Inflammatory macrophage treated with lipopolysaccharide for 1 hour (primary cell): ENCODE measurements at regions not wholly inside any gene's neighbourhood (a gene's known extent, or its start where the extent isn't known, plus 50 kb on each side); places are given as distances from the start of the nearest gene placed in this dataset.

Experiments used
- DNase-seq, 2 donors: peaks; one replicate each; pipeline ENCODE4 v3.0.0-alpha.2; 2020 to 2022

DNA sequence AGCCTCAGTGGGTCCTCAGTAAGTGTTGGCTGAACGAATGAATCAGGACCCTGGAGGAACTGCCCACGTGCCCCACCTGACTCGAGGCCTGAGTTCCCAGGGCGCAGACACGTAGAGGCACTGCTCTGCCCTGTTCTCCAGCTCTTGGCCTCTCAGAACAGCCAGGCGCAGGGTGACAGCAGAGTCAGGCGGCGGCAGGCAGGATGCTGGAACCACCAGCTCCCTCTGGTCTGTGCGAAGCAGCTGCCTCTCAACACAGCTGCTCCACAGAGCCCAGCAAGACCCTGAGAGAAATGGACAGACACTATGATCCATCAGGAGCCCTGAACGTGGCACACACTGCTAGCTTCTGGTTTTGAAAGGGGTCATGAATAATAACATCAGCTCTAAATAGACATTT is 53.1 kb upstream of the BCO1 start:
- no peak for DNase-seq

DNA sequence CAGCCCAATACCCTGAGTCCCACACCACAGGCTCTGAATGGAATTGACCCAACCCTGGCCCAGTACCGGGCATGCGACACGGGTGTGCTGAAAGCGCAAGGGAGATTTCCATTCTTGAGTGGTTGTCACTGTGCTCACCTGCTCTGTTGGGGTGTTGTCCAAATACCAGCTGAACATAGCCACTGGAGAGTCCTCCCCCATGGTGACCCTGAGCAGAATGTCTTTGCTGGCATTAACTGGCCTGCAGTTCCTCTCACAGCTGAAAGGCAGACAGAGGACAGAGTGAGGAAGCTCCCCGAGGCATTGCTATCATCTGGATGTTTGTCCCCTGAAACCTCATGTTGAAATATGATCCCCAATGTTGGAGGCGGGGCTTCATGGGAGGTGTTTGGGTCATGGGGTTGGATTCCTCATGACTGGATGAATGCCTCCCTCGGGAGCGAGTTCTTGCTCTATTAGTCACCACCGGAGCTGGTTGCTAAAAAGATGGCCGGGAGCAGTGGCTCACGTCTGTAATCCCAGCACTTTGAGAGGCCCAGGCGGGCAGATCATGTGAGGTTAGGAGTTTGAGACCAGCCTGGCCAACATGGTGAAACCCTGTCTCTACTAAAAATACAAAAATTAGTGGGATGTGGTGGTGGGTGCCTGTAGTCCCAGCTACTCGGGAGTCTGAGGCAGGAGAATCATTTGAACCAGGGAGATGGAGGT is 57.3 kb upstream of the BCO1 start:
- DNase-seq = peak in 1 of 2 donors; percentile 30

DNA sequence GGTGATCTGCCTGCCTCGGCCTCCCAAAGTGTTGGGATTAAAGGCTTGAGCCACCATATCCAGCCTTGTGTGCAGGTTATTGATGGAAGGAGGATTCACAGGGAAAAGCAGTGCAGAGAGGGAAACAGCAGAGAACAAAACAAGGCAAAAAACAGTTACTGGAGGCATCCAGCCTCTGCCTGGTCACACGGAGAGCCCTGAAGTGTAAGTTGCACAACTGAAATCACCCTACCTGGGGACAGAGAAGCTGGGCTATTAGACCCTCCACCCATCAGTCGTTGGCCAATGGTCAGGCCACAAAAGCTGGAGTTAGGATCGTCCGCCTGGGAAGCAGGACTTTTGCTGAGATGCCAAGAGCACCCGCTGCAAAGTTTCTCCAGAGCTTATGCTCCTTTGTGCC is 57.9 kb upstream of the BCO1 start:
- no peak for DNase-seq

DNA sequence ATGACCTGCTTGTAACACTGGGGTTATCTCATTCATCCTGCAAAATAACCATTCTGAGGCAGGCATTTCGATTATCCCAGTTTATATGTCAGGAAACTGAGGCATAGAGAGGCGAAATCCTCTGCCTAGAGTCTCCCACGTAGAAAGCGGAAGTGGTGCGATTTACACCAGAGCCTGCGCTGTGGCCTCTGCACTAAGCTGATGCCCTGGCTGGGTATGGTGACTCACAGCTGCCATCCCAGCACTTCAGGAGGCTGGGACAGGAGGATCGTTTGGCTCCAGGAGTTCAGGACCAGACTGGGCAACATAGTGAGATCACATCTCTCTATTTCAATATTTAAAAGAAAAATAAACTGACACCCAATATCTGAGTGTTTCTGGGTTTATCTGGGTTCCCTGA is 59.3 kb upstream of the BCO1 start:
- no peak for DNase-seq

DNA sequence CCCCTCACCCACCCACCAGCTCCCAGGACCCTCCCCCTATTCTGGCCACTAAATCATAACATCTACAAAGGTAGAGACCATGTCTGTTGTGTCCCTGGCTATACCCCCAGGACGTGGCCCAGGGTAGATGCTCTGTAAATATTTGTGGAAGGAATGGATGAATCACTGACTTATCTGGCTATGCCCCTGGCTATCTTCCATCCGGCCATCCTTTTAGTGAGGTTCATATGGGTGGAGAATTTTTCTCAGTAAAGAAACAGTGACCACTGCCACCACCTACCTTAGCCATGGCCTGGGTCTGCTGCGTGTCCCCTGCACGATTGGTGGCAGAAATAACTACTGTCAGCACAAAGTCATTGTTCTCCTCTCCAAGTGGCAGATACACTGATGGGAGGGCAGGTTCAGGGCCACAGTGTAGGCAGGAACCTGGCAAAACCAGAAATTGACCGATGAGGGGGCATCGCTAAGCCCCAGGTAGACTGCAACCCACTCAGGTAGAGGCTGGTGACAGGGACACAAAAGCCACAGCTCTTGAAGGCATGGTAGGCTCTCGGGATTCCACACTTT is 63.1 kb upstream of the BCO1 start:
- no peak for DNase-seq

DNA sequence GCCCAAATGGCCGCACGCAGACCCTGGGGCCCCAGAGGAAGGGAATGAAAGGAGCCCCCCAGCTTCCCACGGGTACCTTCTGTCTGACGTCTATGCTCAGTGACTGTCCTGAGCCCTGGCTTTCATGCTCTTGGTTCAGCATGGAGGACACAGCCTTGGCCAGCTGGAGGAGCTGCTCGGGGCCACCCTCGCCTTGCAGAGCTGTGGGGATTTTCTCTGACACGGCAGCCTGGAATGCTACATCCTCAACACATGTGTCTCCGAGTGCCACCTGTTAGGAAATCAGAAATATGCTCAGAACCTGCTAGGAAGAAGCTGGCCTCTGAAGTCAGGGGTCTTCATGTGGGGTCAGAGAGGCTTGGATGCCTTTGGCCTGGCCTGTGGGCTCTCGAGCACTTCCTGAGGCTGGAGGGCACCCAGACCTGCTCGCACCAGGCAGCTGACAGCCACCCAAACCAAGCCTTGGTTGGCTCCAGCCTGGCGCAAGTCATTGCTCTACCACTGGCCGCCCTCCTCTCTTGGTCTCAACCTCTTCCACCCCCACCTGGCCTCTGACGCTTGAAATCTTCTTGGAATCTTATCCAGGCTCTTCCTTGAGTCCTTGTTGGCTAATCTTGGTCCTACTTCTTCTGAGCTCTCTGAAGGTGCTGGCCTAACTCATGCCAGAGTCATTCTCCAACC is 63.7 kb upstream of the BCO1 start:
- DNase-seq = no peak

DNA sequence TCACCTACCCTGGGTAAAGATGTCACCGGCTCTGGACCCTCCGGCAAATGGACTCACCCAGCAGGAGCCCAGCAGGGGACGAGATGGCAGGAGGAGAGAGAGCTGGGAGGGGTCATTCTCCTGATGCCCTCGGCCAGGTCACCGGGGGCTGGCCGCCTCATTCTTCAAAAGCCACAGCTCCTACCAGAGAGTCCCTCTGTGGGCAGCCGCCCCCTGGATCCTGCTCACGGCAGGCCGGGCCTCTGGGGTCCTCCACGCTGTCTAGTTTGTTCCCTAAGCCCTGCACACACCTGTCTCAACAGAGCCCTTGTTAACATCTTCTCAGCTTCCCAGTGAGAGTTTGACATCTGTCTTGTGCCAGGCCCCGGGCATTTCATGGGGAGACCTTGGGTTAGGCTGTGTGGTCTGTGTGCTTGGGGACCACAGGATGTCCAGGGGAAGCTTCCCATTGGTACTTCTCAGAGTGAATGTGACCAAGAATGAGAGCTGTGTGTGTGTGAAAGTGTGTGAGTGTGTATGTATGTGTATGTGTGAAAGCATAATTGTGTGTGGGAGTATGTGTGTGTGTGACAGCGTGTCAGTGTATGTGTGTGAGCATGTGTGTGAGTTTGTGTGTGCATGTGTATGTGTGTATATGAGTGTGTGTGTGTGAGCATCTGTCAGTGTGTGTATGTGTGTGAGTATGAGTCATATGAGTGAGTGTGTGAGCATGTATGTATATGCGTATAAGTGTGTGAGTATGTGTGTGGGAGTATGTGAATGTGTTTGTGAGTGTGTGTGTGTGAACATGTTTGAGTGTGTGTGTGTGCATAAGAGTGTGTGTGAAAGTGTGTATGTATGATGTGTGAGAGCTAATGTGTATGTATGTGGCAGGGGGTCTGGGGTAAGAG is 65.5 kb upstream of the BCO1 start:
- DNase-seq = no peak

DNA sequence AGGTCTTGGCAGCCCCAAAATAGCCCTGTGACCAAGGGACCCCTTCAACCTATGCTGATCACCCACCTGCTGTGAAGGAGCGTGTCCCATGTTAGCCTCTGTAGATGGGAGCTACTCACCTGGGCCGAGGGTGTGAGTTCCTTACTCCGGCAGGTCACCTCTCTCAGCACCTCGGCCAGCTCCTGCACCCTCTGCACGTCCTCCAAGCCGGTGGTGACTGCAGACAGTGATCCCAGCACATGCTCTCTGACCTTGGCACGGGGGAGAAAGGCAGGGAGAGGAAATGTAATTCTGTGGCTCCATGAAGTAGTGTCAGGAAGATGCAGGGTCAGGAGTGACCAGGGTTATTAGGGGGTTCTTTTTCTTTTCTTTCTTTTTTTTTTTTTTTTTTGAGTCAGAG is 67.7 kb upstream of the BCO1 start:
- DNase-seq = no peak

DNA sequence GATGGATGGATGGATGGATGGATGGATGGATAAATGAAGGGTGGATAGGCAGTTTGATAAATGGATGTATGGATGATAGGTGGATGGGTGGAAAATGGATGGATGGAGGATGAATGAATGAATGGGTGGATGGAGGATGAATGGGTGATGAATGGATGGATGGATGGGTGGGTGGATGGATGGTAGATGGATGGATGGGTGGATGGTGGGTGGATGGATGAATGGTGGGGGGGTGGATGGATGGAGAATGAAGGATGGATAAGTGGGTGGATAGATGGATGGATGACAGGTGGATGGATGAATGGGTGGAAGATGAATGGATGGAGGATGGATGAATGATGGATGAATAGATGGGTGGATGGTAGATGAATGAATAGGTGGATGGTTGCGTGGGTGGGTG is 70.1 kb upstream of the BCO1 start:
- DNase-seq = no peak

DNA sequence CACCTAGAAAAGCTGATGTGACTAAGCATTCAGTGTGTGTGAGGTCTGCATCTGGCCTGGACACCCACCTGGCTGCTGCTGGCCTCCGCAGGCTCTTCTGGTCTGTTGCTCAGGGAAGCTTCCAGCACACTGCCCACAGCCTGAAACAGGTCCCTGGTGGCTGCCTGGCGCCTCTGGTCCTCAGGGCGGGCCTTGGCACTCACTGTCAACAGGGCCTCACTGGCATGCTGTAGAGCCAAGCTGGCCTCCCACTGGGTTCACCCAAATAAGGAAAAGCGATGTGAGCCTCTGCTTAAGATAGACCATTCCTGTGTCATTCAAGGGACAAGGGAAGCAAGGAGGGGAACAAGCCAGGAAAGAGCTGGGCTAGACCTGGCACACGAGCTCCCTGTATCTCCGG is 70.6 kb upstream of the BCO1 start:
- DNase-seq = no peak

DNA sequence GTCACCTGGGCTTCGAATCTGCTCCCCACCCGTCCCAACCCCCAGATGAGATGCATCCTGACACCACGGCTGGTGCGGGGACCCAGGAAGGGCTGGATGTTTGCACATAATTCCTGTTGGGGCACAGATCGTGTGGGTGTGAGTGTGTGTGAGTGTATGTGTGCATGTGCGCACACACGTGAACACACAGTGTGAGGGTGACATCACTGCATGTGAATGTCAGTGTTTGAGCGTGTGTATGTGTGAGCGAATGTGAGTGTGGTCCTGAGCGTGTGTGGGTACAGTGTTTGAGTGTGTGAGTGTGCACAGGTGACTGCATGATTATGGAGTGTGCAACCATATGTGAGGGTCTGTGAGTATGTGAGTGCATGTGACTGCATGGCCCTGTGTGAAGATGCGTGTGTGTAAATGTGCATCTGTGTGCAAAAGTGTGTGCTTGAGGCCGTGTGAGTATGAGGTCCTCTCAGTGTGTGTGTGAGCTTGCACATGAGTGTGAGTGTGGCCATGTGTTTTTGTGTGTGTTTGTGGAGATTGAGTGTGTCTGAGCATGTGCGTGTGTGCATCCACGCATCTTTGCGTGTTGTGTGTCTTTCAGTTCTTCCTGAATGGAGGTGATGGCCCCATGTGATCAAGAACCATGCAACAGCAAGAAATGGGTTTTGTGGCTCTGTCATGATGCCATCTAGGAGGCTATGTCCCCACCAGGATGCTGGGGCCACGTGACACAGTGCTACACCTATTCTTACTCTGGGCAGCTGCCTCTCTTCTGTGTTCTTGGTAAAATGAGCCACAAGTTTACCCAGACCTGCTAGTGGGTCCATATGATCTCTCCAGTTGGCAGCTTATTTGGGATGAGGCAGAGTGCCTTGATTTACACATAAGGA is 70.5 kb upstream of the GCSH start:
- no peak for DNase-seq

DNA sequence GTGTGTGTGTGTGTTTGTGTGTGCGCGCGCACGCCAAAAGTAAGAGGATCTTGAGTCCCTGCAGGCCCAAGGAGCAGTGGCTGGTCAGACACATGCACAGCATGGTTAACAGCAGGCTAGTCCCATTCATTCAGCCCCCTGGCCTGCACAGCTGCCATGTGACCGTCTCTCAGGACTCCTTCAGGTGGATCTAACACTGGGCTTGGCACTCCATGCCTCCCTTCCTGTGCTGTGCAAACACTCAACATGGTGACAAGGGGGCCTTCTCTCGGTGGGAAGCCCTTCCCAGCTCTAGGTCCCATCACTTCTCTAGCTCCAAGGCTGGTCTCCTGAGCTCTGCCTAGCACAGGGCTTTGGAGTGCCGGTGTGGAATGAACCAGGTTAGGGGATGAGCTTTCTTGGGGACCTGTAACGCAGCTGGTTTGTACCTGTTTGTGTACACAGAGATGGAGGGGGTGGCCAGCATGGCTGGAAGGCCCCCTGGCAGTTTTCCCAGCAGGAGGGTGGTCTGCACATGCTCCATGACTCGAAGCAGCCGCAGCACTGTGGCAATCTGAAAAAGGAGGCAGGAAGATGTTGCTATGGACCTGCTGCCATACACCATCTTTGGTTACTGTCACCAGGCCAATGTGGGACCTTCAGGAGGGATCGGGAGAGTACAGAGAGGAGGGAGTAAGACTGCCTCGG is 69.4 kb upstream of the GCSH start:
- DNase-seq = no peak

DNA sequence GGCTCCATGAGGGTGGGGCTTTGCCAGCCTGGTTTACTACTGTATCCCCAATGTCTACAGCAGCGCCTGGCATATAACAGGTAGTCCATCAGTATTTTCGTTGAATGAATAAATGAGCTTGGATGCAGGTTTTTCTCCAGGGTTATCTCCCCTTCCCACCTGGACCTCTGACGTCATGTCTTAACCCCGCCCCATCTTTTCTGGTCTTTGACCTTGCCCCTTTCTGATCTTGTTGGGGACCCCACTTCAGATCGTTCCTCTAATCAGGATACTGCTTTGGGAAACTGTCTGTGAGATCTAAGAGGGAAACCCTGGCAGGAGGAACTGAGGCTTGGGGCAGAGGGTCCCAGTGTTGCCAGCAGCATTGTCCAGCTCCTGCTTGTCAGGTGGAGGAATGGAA is 68.8 kb upstream of the GCSH start:
- no peak for DNase-seq

DNA sequence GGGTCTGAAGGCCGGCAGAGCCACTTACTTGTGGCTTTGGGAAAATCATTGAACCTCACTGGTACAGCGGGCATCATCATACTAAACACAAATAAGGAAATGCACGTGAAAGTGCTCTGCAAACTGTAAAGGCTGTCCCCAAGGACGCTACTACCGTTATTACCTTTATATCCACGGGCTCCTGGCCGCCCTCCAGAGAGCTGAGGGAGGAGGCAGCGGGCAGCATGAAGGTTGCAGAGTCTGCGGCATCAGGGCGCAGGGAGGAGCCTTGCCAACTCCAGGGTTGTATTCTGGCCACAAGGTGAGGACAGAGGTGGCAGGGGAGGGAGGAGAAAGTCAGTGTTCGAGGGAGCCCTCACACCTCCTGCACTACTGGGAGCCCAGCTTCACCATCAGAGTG is 68.3 kb upstream of the GCSH start:
- no peak for DNase-seq

DNA sequence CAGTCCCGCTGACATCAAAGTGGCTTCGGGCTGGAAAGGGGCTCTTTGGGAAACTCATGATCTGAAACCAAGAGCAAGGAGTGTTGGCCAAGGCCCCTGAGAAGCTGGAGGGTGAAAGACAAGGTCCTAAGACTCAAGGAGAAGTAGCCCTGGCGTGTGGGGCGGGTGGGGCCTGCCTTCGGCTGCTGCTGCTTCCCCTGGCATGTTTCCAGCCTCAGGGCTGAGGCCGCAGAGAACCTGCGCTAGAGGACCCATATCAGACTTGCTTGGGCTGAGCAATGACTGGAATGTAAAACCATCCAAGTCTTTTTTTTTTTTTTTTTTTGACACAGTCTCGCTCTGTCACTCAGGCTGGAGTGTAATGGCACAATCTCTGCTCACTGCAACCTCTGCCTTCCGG is 67.5 kb upstream of the GCSH start:
- no peak for DNase-seq

DNA sequence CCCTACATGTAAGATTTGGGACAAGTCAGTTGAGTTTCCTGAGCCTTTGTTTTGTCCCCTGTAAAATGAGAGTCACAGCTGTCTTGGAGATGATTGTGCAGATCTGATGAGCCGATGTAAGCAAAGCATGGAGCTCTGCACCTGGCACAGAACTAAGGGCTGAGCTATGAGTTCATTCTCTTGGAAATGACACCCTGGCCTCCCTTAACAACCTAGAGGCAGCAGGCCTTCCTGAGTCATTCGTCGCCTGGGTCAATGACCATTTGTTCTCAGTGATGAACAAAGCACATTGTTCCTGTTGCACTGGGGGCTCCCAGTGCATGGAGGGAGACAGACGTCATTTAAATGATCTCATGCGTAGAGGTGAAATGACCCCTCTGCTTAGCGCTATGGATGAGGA is 62.8 kb upstream of the GCSH start:
- DNase-seq = no peak

DNA sequence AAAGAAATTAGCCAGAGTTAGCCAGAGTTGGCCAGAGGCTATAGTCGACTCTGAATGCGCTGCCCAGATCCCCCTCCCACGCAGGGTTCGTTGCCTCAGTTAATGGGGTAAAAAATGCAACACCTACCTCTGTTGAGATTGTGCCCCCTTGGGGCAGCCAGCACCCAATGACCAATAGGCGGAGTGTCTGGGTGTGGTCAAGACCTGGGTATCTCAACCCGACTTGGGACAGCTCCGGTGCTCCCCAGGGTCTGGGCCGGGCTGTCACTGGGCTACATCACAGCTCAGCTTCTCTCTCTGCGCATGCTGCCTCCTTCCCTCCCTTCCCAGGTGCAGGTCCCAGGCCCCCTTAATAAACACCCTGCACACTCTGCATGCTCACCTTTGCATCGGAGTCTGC is 59.6 kb upstream of the GCSH start:
- DNase-seq = no peak

DNA sequence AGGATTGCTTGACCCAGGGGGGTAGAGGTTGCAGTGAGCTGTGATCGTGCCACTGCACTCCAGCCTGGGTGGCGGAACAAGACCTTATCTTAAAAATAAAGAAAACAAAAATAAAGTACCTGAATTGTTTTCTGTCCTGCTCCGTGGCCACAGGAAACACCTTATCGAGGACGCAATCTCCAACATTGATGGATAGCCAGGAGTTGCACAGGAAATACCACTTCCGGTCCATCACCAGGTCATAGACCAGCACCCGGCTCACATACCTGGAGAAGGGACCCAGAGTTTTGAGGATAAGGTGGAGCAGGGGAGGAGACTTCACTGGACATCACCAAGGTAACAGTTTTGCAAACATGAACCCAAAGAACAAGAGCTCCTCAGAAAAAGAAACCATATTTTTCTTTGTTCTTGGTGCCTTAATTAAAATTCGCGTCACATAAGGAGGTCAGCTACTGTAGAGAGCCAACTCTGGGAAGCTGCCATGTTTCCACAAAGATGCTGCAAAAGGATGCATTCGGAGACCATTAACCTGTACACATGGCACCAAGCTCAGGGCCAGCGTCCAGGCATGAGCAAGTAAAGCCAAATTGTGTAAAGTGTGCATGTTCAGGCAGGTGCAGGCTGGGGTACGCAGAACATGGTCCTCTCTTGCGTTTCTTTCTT is 55.6 kb upstream of the GCSH start:
- no peak for DNase-seq

DNA sequence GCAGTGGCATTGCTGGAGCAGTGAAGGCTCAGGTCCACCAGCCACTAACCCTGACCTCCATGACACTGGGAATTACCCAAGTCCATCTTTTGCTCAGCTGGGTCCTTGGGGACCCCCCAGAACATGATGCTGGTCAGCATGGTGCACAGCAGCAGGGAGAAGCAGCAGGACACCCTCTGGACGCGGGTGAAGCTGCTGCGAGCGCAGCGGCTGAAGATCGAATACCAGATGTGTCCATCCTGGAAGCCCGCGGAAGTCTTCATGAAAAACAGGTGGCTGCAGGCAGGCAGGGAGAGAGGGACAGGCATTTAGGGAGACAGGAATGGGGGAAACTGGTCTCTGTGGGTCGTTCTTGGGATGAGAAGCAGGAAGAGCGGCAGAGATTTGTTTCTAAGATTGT is 53.4 kb upstream of the GCSH start:
- DNase-seq = no peak

DNA sequence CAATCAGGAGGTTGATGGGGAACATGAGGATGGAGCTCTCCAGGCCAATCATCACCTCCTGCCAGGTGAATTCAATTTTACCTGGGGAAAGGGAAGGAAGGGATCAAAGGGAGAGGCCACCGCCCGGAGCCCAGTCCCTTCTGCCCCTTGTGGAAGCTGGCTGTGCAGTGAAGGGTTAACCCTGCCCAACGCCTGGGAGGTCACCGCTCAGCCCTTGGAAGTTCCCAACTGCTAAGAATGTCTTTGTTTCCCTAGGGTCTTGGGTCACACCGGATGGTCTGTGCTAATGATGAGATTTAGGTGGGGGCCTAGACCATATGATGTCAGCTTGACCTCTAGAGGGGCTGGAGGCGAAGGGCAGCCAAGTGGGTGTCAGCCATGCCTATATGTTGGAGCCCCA is 52.1 kb upstream of the GCSH start:
- DNase-seq = no peak
